Adrenal gland (tissue), 5 donors: ENCODE measurements at regions not wholly inside any gene's neighbourhood (a gene's known extent, or its start where the extent isn't known, plus 50 kb on each side); places are given as distances from the start of the nearest gene placed in this dataset.
"Not testable (repeated sequence)": the region's sequence is repeated elsewhere in the genome, so short reads cannot be mapped to it uniquely, and the experiment has no call there.

Experiments
- POLR2A ChIP-seq, 2 donors: fragments of 450-650 bp; IDR thresholded peaks; one replicate each; pipeline ENCODE4 v1.6.1; 2017; ENCODE audit warnings: antibody characterized with exemption in 2 of 2, mild to moderate bottlenecking in 2 of 2, moderate library complexity in 1 of 2
- TF ChIP-seq, protein P1 (sequence below), 6 experiments: fragments of 450-650 bp in 4 of 6; fragments of 200-600 bp in 2 of 6; sonication (generic) in 1 of 6; IDR thresholded peaks; 1 replicate in 5 of 6; 2 replicates in 1 of 6; pipeline versions ENCODE4 v1.5.1 to v1.8.0; 2016 to 2021; ENCODE audit warnings: antibody characterized with exemption in 6 of 6, mild to moderate bottlenecking in 2 of 6, moderate library complexity in 1 of 6
- donor health status: DM: no; HTN: no; CAD: no.

DNA sequence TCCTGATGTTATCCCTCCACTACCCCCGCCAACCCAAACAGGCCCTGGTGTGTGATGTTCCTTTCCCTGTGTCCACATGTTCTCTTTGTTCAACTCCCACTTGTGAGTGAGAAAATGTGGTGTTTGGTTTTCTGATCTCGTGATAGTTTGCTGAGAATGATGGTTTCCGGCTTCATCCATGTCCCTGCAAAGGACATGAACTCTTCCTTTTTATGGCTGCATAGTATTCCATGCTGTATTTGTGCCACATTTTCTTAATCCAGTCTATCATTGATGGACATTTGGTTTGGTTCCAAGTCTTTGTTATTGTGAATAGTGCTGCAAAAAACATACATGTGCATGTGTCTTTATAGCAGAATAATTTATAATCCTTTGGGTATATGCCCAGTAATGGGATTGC, 123.0 kb upstream of the SAMSN1 start:
- TF ChIP-seq, protein P1, sequence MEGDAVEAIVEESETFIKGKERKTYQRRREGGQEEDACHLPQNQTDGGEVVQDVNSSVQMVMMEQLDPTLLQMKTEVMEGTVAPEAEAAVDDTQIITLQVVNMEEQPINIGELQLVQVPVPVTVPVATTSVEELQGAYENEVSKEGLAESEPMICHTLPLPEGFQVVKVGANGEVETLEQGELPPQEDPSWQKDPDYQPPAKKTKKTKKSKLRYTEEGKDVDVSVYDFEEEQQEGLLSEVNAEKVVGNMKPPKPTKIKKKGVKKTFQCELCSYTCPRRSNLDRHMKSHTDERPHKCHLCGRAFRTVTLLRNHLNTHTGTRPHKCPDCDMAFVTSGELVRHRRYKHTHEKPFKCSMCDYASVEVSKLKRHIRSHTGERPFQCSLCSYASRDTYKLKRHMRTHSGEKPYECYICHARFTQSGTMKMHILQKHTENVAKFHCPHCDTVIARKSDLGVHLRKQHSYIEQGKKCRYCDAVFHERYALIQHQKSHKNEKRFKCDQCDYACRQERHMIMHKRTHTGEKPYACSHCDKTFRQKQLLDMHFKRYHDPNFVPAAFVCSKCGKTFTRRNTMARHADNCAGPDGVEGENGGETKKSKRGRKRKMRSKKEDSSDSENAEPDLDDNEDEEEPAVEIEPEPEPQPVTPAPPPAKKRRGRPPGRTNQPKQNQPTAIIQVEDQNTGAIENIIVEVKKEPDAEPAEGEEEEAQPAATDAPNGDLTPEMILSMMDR (IDR thresholded peaks at IDR 0.05) = not testable (repeated sequence)
- not testable (repeated sequence) for TF ChIP-seq POLR2A (IDR thresholded peaks at IDR 0.05)
